ENCODE measurements at regions not wholly inside any gene's neighbourhood (a gene's known extent, or its start where the extent isn't known, plus 50 kb on each side); places are given as distances from the start of the nearest gene placed in this dataset.

- TF ChIP-seq, protein P1, sequence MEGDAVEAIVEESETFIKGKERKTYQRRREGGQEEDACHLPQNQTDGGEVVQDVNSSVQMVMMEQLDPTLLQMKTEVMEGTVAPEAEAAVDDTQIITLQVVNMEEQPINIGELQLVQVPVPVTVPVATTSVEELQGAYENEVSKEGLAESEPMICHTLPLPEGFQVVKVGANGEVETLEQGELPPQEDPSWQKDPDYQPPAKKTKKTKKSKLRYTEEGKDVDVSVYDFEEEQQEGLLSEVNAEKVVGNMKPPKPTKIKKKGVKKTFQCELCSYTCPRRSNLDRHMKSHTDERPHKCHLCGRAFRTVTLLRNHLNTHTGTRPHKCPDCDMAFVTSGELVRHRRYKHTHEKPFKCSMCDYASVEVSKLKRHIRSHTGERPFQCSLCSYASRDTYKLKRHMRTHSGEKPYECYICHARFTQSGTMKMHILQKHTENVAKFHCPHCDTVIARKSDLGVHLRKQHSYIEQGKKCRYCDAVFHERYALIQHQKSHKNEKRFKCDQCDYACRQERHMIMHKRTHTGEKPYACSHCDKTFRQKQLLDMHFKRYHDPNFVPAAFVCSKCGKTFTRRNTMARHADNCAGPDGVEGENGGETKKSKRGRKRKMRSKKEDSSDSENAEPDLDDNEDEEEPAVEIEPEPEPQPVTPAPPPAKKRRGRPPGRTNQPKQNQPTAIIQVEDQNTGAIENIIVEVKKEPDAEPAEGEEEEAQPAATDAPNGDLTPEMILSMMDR (IDR thresholded peaks at IDR 0.05; ENCODE audit: control insufficient read depth, extremely low read depth, insufficient read depth) = no peak
- H3K4me3 ChIP-seq (ENCODE audit: low read depth, low read length) = no peak overlapping the region
- DNase-seq (ENCODE audit: low read depth) = no peak
Measured at GRCh38 chr17:63232565-63233310, 213.4 kb downstream of the CYB561 start.

DNA sequence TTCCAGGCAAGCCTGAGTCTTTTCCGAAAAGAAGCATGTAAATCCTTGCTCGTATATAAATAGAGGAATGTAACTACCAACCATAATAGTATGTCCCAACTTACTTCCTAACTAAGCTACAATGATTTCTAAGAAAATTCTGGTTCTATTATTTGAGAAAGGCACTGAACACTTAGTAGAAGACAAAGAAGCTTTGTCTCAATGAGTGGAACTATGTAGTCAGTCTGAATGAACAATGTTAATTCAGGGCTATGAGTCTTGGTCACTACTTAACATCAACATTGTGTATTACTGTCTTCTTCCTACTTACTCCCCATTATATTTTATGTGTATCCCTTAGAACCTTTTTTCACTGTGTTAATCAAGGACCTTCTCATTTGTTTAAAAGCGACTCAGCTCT lies 206.0 kb downstream of the CYB561 start:
- TF ChIP-seq, protein P1 (IDR thresholded peaks at IDR 0.05; ENCODE audit: control insufficient read depth, extremely low read depth, insufficient read depth) = no peak
- DNase-seq (ENCODE audit: low read depth) = no peak
- no peak overlapping the region for H3K4me3 ChIP-seq (ENCODE audit: low read depth, low read length)

DNA sequence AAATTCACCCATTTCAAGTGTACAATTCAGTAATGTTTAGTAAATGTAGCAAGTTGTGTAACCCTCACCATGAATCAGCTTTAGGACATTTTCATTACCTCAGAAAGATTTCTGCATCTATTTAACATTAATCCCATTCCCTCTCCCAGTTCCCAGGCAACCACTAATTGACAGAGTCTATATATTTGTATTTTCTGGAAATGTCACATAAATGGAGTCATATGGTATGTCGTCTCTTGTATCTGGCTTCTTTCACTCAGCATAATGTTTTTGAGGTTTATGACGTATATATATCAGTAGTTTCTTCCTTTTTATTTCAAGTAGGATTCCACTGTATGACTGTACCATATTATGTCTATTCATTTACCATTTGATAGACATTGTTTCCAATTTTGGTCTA lies 199.8 kb downstream of the CYB561 start:
- no peak for DNase-seq (ENCODE audit: low read depth)
- H3K4me3 ChIP-seq (ENCODE audit: low read depth, low read length) = no peak overlapping the region
- TF ChIP-seq, protein P1 (IDR thresholded peaks at IDR 0.05; ENCODE audit: control insufficient read depth, extremely low read depth, insufficient read depth) = no peak

DNA sequence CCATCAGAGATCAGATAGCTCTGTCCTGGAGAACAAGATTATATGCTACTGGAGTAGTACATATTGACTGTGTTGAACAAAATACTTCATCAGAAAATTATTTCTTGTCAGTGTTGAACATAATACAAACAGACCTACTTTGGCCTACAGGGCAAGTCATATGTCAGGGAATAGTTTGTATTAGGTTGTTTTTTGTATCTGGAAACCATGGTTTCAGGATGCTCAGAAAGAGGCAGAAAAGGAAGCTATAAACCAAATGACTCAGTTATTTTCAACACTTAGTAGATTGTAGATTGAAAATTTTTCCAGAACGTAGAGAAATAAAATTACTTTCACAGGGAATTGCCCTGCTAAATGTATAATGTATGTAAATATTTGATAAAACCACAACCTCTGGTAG lies 198.4 kb downstream of the CYB561 start:
- TF ChIP-seq, protein P1 (IDR thresholded peaks at IDR 0.05; ENCODE audit: control insufficient read depth, extremely low read depth, insufficient read depth) = no peak
- DNase-seq (ENCODE audit: low read depth) = no peak
- no peak overlapping the region for H3K4me3 ChIP-seq (ENCODE audit: low read depth, low read length)

DNA sequence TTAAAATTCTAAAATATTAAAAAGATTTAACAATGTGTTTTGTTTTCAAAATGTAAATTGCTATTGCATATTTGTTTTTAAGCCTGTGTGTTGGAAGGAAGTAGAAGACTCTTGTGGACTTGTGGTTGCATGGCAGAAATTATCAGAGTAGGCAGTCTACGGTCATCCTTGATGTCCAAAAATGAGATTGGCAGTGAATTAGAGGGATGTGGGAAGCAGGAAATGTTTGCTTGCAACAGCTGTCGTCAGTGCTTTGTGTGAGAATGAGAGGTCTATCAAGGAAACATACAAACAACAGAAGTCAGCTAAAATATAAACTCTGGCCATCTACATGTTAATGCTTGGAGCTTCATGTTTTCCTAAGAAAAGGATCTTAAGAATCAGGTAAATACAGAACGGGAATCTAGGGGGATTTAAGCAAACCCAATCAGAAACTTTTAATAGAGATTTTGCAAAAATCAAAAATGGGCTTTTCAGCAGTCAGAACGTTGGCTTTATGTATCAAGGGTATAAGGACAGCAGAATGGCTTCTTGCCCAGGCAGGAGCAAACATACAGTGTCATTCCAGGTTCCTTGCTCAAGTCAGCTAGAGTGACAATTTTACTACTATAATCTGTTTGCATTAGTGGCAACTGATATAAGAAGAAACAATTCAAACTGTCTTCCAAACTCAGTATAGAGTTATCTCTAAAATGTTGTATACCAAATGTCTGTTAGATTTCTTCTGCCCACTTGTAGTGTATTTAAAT lies 196.7 kb downstream of the CYB561 start:
- TF ChIP-seq, protein P1 (IDR thresholded peaks at IDR 0.05; ENCODE audit: control insufficient read depth, extremely low read depth, insufficient read depth) = no peak
- peak; percentile 79 for DNase-seq (ENCODE audit: low read depth)
- no peak overlapping the region for H3K4me3 ChIP-seq (ENCODE audit: low read depth, low read length)

GRCh38 chr17:63250830-63251229 lies 195.3 kb downstream of the CYB561 start:
- DNase-seq (ENCODE audit: low read depth) = no peak
- H3K4me3 ChIP-seq (ENCODE audit: low read depth, low read length) = no peak overlapping the region
- TF ChIP-seq, protein P1 (IDR thresholded peaks at IDR 0.05; ENCODE audit: control insufficient read depth, extremely low read depth, insufficient read depth) = no peak
